Mesenchymal stem cell (in vitro differentiated cells and primary cell): ENCODE measurements at regions not wholly inside any gene's neighbourhood (a gene's known extent, or its start where the extent isn't known, plus 50 kb on each side); places are given as distances from the start of the nearest gene placed in this dataset.
A peak's percentile ranks its signal among the peaks of the same experiment; 100 is the strongest.

Experiments
- DNase-seq: peaks from one replicate; pipeline ENCODE4 v3.0.0-alpha.2; 2013
- H2AFZ ChIP-seq: one replicate; pipeline ENCODE4 v1.6.1; 2013; ENCODE audit warnings: low read depth, mild to moderate bottlenecking, control low read depth, inconsistent platforms, low read length, moderate library complexity
- H2AK5ac ChIP-seq: 2 replicates; pipeline ENCODE4 v1.6.1; 2013; ENCODE audit warnings: low read length, moderate library complexity, mild to moderate bottlenecking, inconsistent platforms; ENCODE audit not compliant: severe bottlenecking
- H2BK120ac ChIP-seq: one replicate; pipeline ENCODE4 v1.6.1; 2013; ENCODE audit warnings: low read depth, mild to moderate bottlenecking, inconsistent platforms, low read length, moderate library complexity
- H2BK12ac ChIP-seq, 2 experiments: one replicate each; pipeline ENCODE4 v1.6.1; 2013; ENCODE audit warnings: inconsistent platforms in 2 of 2, low read length in 2 of 2, mild to moderate bottlenecking in 2 of 2, moderate library complexity in 2 of 2, control low read depth in 1 of 2
- H2BK15ac ChIP-seq: one replicate; pipeline ENCODE4 v1.6.1; 2013; ENCODE audit warnings: mild to moderate bottlenecking, low read depth, inconsistent platforms; ENCODE audit not compliant: poor library complexity, severe bottlenecking
- H2BK5ac ChIP-seq: 2 replicates; pipeline ENCODE4 v1.6.1; 2013; ENCODE audit warnings: low read depth, mild to moderate bottlenecking, low read length, control low read depth, inconsistent platforms; ENCODE audit not compliant: poor library complexity, severe bottlenecking
- H3K14ac ChIP-seq, 2 experiments: one replicate each; pipeline ENCODE4 v1.6.1; 2013; ENCODE audit warnings: inconsistent platforms in 2 of 2, low read length in 2 of 2, control low read depth in 1 of 2, mild to moderate bottlenecking in 1 of 2, moderate library complexity in 1 of 2
- H3K18ac ChIP-seq, 2 experiments: one replicate each; pipeline ENCODE4 v1.6.1; 2013; ENCODE audit warnings: inconsistent platforms in 2 of 2, low read length in 2 of 2, control low read depth in 1 of 2, low read depth in 1 of 2, mild to moderate bottlenecking in 1 of 2
- H3K23ac ChIP-seq, 2 experiments: one replicate each; pipeline ENCODE4 v1.6.1; 2013; ENCODE audit warnings: inconsistent platforms in 2 of 2, low read length in 2 of 2, mild to moderate bottlenecking in 2 of 2, moderate library complexity in 2 of 2, control low read depth in 1 of 2
- H3K27ac ChIP-seq: 2 replicates; pipeline ENCODE4 v1.5.1; 2013; ENCODE audit warnings: mild to moderate bottlenecking, moderate library complexity, low read length, control low read depth, inconsistent platforms; ENCODE audit not compliant: poor library complexity, severe bottlenecking
- H3K27me3 ChIP-seq, 2 experiments: 2 replicates each; pipeline versions ENCODE4 v1.6.1 to v1.7.0; 2013; ENCODE audit warnings: low read length in 2 of 2, mild to moderate bottlenecking in 2 of 2, moderate library complexity in 2 of 2, control low read depth in 1 of 2, inconsistent platforms in 1 of 2; ENCODE audit not compliant: control insufficient read depth in 1 of 2, insufficient read depth in 1 of 2
- H3K36me3 ChIP-seq, 2 experiments: 2 replicates each; pipeline versions ENCODE4 v1.6.1 to v1.7.0; 2013; ENCODE audit warnings: low read length in 2 of 2, control low read depth in 1 of 2, inconsistent platforms in 1 of 2, low read depth in 1 of 2, mild to moderate bottlenecking in 1 of 2; ENCODE audit not compliant: insufficient read depth in 2 of 2, control insufficient read depth in 1 of 2
- H3K4ac ChIP-seq, 2 experiments: one replicate each; pipeline ENCODE4 v1.6.1; 2013; ENCODE audit warnings: inconsistent platforms in 2 of 2, low read length in 2 of 2, mild to moderate bottlenecking in 2 of 2, moderate library complexity in 2 of 2, control low read depth in 1 of 2, low read depth in 1 of 2
- H3K4me1 ChIP-seq: 2 replicates; pipeline ENCODE4 v1.6.1; 2013; ENCODE audit warnings: low read depth, low read length, control low read depth; ENCODE audit not compliant: control insufficient read depth, insufficient read depth
- H3K4me2 ChIP-seq: 2 replicates; pipeline ENCODE4 v1.6.1; 2013; ENCODE audit warnings: low read length, mild to moderate bottlenecking, inconsistent platforms; ENCODE audit not compliant: poor library complexity, severe bottlenecking
- H3K4me3 ChIP-seq, 2 experiments: 2 replicates each; pipeline versions ENCODE4 v1.5.1 to v1.7.0; 2013; ENCODE audit warnings: low read length in 2 of 2, mild to moderate bottlenecking in 2 of 2, control low read depth in 1 of 2, low read depth in 1 of 2; ENCODE audit not compliant: insufficient read depth in 1 of 2
- H3K79me1 ChIP-seq: replicated peaks from 2 replicates; pipeline ENCODE4 v1.6.1; 2013; ENCODE audit warnings: mild to moderate bottlenecking, control low read depth, low read length, inconsistent platforms; ENCODE audit not compliant: poor library complexity, severe bottlenecking
- H3K9ac ChIP-seq: 2 replicates; pipeline ENCODE4 v1.7.0; 2013; ENCODE audit warnings: mild to moderate bottlenecking, low read length, moderate library complexity
- H3K9me3 ChIP-seq: 2 replicates; pipeline ENCODE4 v1.7.0; 2013; ENCODE audit warnings: mild to moderate bottlenecking, low read length; ENCODE audit not compliant: control insufficient read depth
- H4K8ac ChIP-seq: one replicate; pipeline ENCODE4 v1.6.1; 2013; ENCODE audit warnings: inconsistent platforms, mild to moderate bottlenecking, low read length, moderate library complexity
- H4K91ac ChIP-seq: one replicate; pipeline ENCODE4 v1.6.1; 2013; ENCODE audit warnings: mild to moderate bottlenecking, low read length, inconsistent platforms
- WGBS: methylation state at CpG from one replicate; pipeline ENCODE4 v1.1.7; 2013; ENCODE audit warnings: mixed read lengths; 5-methylcytosine and 5-hydroxymethylcytosine counted together

DNA sequence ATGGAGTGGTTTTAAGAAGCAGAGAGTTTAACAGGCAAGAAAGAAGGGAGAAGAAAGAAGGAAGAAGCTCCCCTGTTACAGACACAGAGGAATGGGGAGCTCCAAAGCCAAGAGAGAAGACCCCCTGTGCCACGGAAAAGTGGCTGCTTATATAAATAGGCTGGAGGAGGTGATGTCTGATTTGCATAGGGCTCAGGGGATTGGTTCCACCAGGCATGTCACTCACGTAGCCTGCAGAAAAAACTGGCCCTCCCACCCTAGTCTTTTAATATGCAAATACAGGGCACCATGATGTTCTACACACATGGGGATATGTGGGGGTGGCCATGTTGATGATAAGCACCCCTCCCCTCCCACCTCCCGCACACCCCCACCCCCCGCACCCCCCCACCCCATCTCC, 99.6 kb downstream of the ETS2 start:
- H3K4me3 ChIP-seq, result no peak overlapping the region
- H4K8ac ChIP-seq, result no peak overlapping the region
- no peaks in the 10 kb centered on the region for H3K36me3 ChIP-seq
- no peak overlapping the region for H3K18ac ChIP-seq
- H2BK5ac ChIP-seq, result no peak overlapping the region
- no peaks in the 10 kb centered on the region for H3K79me1 ChIP-seq
- no peak for DNase-seq
- H3K27ac ChIP-seq, result no peak overlapping the region
- no peak overlapping the region for H4K91ac ChIP-seq
- no peak overlapping the region for H3K23ac ChIP-seq
- H3K14ac ChIP-seq, result no peak overlapping the region
- no peak overlapping the region for H2BK15ac ChIP-seq
- H2BK120ac ChIP-seq, result no peak overlapping the region
- H3K9me3 ChIP-seq, result peaks cover 6% of the 10 kb centered on the region
- H3K9ac ChIP-seq, result no peak overlapping the region
- H3K27me3 ChIP-seq, result peaks cover 0 to 7% of the 10 kb centered on the region in 2 experiments
- H2AK5ac ChIP-seq, result no peak overlapping the region
- H3K4me2 ChIP-seq, result no peak overlapping the region
- 100% methylated on average over 1 of the region's 4 CpGs for WGBS
- no peak overlapping the region for H2AFZ ChIP-seq
- H3K4me1 ChIP-seq, result peaks cover 4% of the 10 kb centered on the region
- H3K4ac ChIP-seq, result no peak overlapping the region
- no peak overlapping the region for H2BK12ac ChIP-seq

DNA sequence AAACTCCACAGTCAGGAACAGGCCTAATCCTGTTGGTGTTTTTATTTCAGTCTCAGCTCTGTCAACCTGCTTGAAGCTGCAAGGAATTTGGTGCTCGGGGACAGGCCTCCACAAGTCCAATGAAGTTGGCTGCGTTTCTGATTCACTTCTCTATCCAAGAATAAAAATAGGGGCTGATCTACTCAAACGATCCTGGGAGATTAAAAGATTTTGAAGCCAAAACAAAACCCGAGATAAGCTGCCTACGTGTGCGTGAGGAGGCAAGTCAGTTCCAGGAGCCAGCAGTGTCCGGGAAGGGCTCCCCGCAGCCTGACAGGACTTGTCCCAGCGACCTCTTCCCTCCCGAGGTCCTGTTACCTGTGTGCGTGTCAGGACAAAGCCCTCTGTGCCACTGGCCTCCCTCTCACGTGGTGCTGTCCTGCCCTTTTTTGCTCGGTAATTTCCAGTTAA, 98.0 kb downstream of the ETS2 start:
- no peak overlapping the region for H2AK5ac ChIP-seq
- no peak overlapping the region for H3K14ac ChIP-seq
- H3K36me3 ChIP-seq, result no peaks in the 10 kb centered on the region
- H3K4ac ChIP-seq, result no peak overlapping the region
- H2BK120ac ChIP-seq, result no peak overlapping the region
- no peak for DNase-seq
- peaks cover 6% of the 10 kb centered on the region for H3K9me3 ChIP-seq
- H3K27me3 ChIP-seq, result peaks cover 0 to 7% of the 10 kb centered on the region in 2 experiments
- H2BK12ac ChIP-seq, result peak overlapping the region in 1 of 2 experiments; percentile 40
- no peak overlapping the region for H3K27ac ChIP-seq
- H4K91ac ChIP-seq, result no peak overlapping the region
- H3K9ac ChIP-seq, result peak overlapping the region; percentile 17
- H3K4me3 ChIP-seq, result no peak overlapping the region
- H3K18ac ChIP-seq, result peak overlapping the region in 1 of 2 experiments; percentile 71
- H3K4me1 ChIP-seq, result peaks cover 4% of the 10 kb centered on the region
- H4K8ac ChIP-seq, result peak overlapping the region; percentile 3
- H3K4me2 ChIP-seq, result no peak overlapping the region
- peak overlapping the region; percentile 40 for H2BK15ac ChIP-seq
- H2AFZ ChIP-seq, result no peak overlapping the region
- H3K23ac ChIP-seq, result no peak overlapping the region
- 87% methylated on average over 11 of the region's 13 CpGs for WGBS
- H2BK5ac ChIP-seq, result no peak overlapping the region
- H3K79me1 ChIP-seq, result no peaks in the 10 kb centered on the region

DNA sequence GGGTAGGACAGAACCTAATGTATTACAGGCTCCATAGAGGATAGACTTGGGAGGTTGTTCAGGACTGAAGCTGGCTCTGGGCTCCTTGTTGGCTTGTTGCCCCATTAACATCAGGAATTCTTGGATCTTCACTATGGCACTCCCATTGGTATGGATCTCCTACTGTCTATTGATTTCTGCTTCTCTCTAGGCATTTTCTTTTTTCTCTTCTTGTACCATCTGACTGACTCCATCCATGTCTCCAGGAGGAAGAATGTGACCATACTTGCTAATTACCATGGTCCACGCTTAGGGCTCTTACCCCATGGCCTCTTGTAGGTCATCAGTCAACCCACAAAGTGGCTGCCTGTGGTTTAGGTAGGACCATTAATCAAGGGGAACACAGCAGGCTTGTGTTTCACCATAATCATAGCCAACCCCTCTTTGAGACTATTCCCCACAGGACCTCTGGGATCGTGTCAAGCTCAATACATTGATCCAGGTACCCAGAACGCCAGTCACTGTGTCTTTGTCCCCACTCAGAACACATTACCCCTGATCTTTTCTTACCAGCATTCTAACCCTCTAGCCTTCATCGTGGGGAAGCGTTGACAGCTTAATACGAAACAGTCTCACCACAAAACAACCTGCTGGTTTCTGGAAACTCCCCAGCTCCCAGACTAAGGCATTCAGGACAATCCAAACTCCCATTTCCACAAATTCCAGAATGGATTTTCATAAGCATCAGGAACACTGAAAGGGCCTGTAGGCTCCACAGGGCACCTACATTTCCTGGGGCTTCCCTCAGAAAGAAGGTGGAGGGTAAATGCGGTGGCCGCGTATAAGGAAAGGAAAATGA, 97.1 kb downstream of the ETS2 start:
- no peak overlapping the region for H3K4me3 ChIP-seq
- no peak overlapping the region for H3K14ac ChIP-seq
- no peaks in the 10 kb centered on the region for H3K79me1 ChIP-seq
- no peak overlapping the region for H4K8ac ChIP-seq
- WGBS, result 86% methylated on average over 9 of the region's 9 CpGs
- H3K4me2 ChIP-seq, result no peak overlapping the region
- no peak overlapping the region for H3K9ac ChIP-seq
- H2BK5ac ChIP-seq, result no peak overlapping the region
- H3K27ac ChIP-seq, result no peak overlapping the region
- H2BK120ac ChIP-seq, result no peak overlapping the region
- H3K4ac ChIP-seq, result no peak overlapping the region
- no peak overlapping the region for H2BK12ac ChIP-seq
- H2BK15ac ChIP-seq, result no peak overlapping the region
- H4K91ac ChIP-seq, result no peak overlapping the region
- H2AK5ac ChIP-seq, result no peak overlapping the region
- no peak overlapping the region for H2AFZ ChIP-seq
- no peaks in the 10 kb centered on the region for H3K36me3 ChIP-seq
- H3K23ac ChIP-seq, result no peak overlapping the region
- H3K4me1 ChIP-seq, result peaks cover 4% of the 10 kb centered on the region
- peaks cover 6% of the 10 kb centered on the region for H3K9me3 ChIP-seq
- peak overlapping the region in 1 of 2 experiments; percentile 32 for H3K18ac ChIP-seq
- H3K27me3 ChIP-seq, result peaks cover 0 to 7% of the 10 kb centered on the region in 2 experiments
- peak; percentile 34 for DNase-seq

DNA sequence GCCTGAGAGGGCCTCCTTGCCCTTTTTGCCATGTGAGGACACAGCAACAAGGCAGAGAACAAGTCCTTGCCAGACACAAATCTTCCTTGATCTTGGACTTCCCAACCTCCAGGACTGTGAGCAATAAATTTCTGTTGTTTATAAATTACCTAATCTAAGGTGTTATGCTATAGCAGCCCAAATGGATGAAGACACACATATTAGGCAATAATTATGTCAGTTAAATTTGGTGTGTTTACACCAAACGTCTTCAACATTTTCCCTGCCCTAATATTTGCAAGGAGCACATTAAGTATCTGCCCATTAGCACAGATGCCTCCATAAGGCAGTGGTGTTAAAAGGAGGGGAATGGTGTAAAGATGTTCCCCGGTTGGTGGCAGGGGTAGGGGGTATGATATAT, 94.8 kb downstream of the ETS2 start:
- Histone ChIP-seq H2BK120ac (no peak overlapping the region), H3K4me3 (no peak overlapping the region), H3K14ac (no peak overlapping the region), H2BK5ac (no peak overlapping the region), H3K18ac (no peak overlapping the region), H3K27ac (no peak overlapping the region), H3K79me1 (no peaks in the 10 kb centered on the region), H3K4me1 (no peaks in the 10 kb centered on the region), H4K91ac (no peak overlapping the region), H3K4me2 (no peak overlapping the region), H2AK5ac (no peak overlapping the region), H2BK15ac (no peak overlapping the region), H2AFZ (no peak overlapping the region), H3K36me3 (no peaks in the 10 kb centered on the region), H4K8ac (no peak overlapping the region), H2BK12ac (no peak overlapping the region), H3K27me3 (peaks cover 0 to 7% of the 10 kb centered on the region in 2 experiments), H3K23ac (no peak overlapping the region), H3K4ac (no peak overlapping the region), H3K9ac (no peak overlapping the region), H3K9me3 (peaks cover 6% of the 10 kb centered on the region)
- no peak for DNase-seq
- WGBS, result no CpG with 5 or more reads among the region's 2 CpGs
